CD14-positive monocyte (primary cell): ENCODE measurements at regions not wholly inside any gene's neighbourhood (a gene's known extent, or its start where the extent isn't known, plus 50 kb on each side); places are given as distances from the start of the nearest gene placed in this dataset.

Experiments
- DNase-seq, 3 donors: peaks; one replicate each; pipeline ENCODE4 v3.0.0-alpha.2; 2011 to 2022
- H2AFZ ChIP-seq: 2 replicates; pipeline ENCODE4 v1.6.0; 2012; ENCODE audit warnings: mild to moderate bottlenecking, low read depth, low read length, inconsistent platforms; ENCODE audit not compliant: insufficient read depth, poor library complexity, severe bottlenecking
- H3K27ac ChIP-seq, 2 donors: 1 replicate in 1 of 2; 2 replicates in 1 of 2; pipeline ENCODE4 v1.5.1; 2012 to 2013; ENCODE audit warnings: low read length in 2 of 2, control low read depth in 1 of 2, inconsistent platforms in 1 of 2, low read depth in 1 of 2, mild to moderate bottlenecking in 1 of 2
- H3K27me3 ChIP-seq, 2 donors: one replicate each; pipeline versions ENCODE4 v1.6.0 to v1.6.1; 2011 to 2013; ENCODE audit warnings: low read length in 2 of 2; ENCODE audit not compliant: control insufficient read depth in 2 of 2, insufficient read depth in 2 of 2
- H3K36me3 ChIP-seq, 2 donors: replicated peaks in 1 of 2; 1 replicate in 1 of 2; 2 replicates in 1 of 2; pipeline versions ENCODE4 v1.5.1 to v1.6.1; 2012 to 2013; ENCODE audit warnings: low read length in 2 of 2, control low read depth in 1 of 2, inconsistent platforms in 1 of 2, mild to moderate bottlenecking in 1 of 2; ENCODE audit not compliant: insufficient read depth in 2 of 2, control insufficient read depth in 1 of 2
- H3K4me1 ChIP-seq, 2 donors: 1 replicate in 1 of 2; 2 replicates in 1 of 2; pipeline versions ENCODE4 v1.5.1 to v1.6.1; 2012 to 2013; ENCODE audit warnings: low read length in 2 of 2, control low read depth in 1 of 2, inconsistent platforms in 1 of 2, mild to moderate bottlenecking in 1 of 2, moderate library complexity in 1 of 2; ENCODE audit not compliant: insufficient read depth in 2 of 2, control insufficient read depth in 1 of 2
- H3K4me2 ChIP-seq: replicated peaks from 2 replicates; pipeline ENCODE3; 2012; ENCODE audit warnings: low read length, moderate library complexity, mild to moderate bottlenecking; ENCODE audit not compliant: poor library complexity, severe bottlenecking; ENCODE audit errors: extremely low read depth
- H3K4me3 ChIP-seq, 3 experiments: fragments of 200-600 bp in 1 of 3; sonication (generic) in 1 of 3; replicated peaks in 1 of 3; 1 replicate in 2 of 3; 2 replicates in 1 of 3; pipeline ENCODE4 v1.5.1; 2011 to 2013; ENCODE audit warnings: low read length in 3 of 3, mild to moderate bottlenecking in 3 of 3, control low read depth in 2 of 3, low read depth in 2 of 3, inconsistent platforms in 1 of 3, moderate library complexity in 1 of 3
- H3K79me2 ChIP-seq: 2 replicates; pipeline ENCODE4 v1.6.0; 2012; ENCODE audit warnings: mild to moderate bottlenecking, control low read depth, inconsistent platforms, low read length, moderate library complexity; ENCODE audit not compliant: insufficient read depth
- H3K9ac ChIP-seq: 2 replicates; pipeline ENCODE4 v1.6.0; 2017; ENCODE audit warnings: low read length, mild to moderate bottlenecking; ENCODE audit not compliant: insufficient read depth, poor library complexity, severe bottlenecking
- H3K9me3 ChIP-seq, 2 donors: replicated peaks in 1 of 2; 1 replicate in 1 of 2; 2 replicates in 1 of 2; pipeline versions ENCODE4 v1.5.1 to v1.6.1; 2012 to 2013; ENCODE audit warnings: low read length in 2 of 2, control low read depth in 1 of 2; ENCODE audit not compliant: control insufficient read depth in 1 of 2, insufficient read depth in 1 of 2
- H4K20me1 ChIP-seq: 2 replicates; pipeline ENCODE4 v1.6.0; 2012; ENCODE audit warnings: mild to moderate bottlenecking, low read length, control low read depth, moderate library complexity; ENCODE audit not compliant: insufficient read depth
- H3K27ac Mint-ChIP-seq, 7 donors: one replicate each; pipeline ENCODE4 v1.8.0; 2020; ENCODE audit warnings: mild to moderate bottlenecking in 7 of 7, mixed read lengths in 7 of 7, moderate library complexity in 6 of 7, inconsistent platforms in 2 of 7
- H3K27me3 Mint-ChIP-seq, 3 donors: one replicate each; pipeline ENCODE4 v1.8.0; 2021 to 2022; ENCODE audit warnings: low read depth in 3 of 3, mild to moderate bottlenecking in 3 of 3, mixed read lengths in 3 of 3, moderate library complexity in 3 of 3, inconsistent platforms in 1 of 3
- H3K36me3 Mint-ChIP-seq, 2 donors: one replicate each; pipeline ENCODE4 v1.8.0; 2020; ENCODE audit warnings: mixed read lengths in 2 of 2, inconsistent platforms in 1 of 2, mild to moderate bottlenecking in 1 of 2
- H3K4me1 Mint-ChIP-seq: one replicate; pipeline ENCODE4 v1.8.0; 2020; ENCODE audit warnings: mild to moderate bottlenecking, mixed read lengths
- H3K4me3 Mint-ChIP-seq, 2 donors: one replicate each; pipeline ENCODE4 v1.8.0; 2020; ENCODE audit warnings: mild to moderate bottlenecking in 2 of 2, mixed read lengths in 2 of 2, moderate library complexity in 1 of 2
- H3K9me3 Mint-ChIP-seq, 7 donors: one replicate each; pipeline ENCODE4 v1.8.0; 2020 to 2022; ENCODE audit warnings: mixed read lengths in 7 of 7, mild to moderate bottlenecking in 6 of 7, moderate library complexity in 6 of 7, inconsistent platforms in 2 of 7
- WGBS: methylation state at CpG from one replicate; pipeline ENCODE4 v1.1.5; 2013; ENCODE audit warnings: missing lambda C conversion rate; ENCODE audit not compliant: insufficient coverage; 5-methylcytosine and 5-hydroxymethylcytosine counted together
- intact Hi-C, 2 donors: fragments of 100-400 bp; cut with micrococcal nuclease; formaldehyde crosslinking; loops; one replicate each; pipeline versions ENCODE4 v1.15.0 to v1.15.1; 2023
- TF ChIP-seq, protein P1 (sequence below): fragments of 200-600 bp; IDR thresholded peaks from one replicate; pipeline ENCODE4 v1.8.0; 2022; ENCODE audit warnings: antibody characterized with exemption, mild to moderate bottlenecking

DNA sequence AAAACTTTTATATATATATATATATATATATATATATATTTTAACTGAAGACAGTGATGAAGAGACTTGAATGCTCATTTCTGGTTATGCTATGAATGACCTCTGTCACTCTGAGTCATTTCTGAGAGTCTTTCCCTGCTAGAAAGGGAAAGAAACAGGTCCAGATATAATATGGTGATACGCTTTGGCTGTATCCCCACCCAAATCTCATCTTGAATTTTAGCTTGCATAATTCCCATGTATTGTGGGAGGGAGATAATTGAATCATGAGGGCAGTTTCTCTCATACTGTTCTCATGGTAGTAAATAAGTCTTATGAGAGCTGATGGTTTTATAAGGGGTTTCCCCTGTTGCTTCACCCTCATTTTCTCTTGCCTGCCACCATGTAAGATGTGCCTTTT is 254.1 kb upstream of the IGFBP7 start:
- no peaks in the 10 kb centered on the region for H3K79me2 ChIP-seq
- no peaks in the 10 kb centered on the region for H3K36me3 Mint-ChIP-seq

GRCh38 chr4:57363346-57363745 is 253.2 kb upstream of the IGFBP7 start:
- intact Hi-C loops, result no loop called here
- TF ChIP-seq, protein P1, sequence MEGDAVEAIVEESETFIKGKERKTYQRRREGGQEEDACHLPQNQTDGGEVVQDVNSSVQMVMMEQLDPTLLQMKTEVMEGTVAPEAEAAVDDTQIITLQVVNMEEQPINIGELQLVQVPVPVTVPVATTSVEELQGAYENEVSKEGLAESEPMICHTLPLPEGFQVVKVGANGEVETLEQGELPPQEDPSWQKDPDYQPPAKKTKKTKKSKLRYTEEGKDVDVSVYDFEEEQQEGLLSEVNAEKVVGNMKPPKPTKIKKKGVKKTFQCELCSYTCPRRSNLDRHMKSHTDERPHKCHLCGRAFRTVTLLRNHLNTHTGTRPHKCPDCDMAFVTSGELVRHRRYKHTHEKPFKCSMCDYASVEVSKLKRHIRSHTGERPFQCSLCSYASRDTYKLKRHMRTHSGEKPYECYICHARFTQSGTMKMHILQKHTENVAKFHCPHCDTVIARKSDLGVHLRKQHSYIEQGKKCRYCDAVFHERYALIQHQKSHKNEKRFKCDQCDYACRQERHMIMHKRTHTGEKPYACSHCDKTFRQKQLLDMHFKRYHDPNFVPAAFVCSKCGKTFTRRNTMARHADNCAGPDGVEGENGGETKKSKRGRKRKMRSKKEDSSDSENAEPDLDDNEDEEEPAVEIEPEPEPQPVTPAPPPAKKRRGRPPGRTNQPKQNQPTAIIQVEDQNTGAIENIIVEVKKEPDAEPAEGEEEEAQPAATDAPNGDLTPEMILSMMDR, result no peak

More for the DNA sequence above, 254.1 kb upstream of the IGFBP7 start:
- Histone ChIP-seq H3K27me3 (no peaks in the 10 kb centered on the region), H3K9me3 (no peaks in the 10 kb centered on the region), H3K4me3 (no peak overlapping the region), H3K4me2 (no peak overlapping the region), H4K20me1 (no peaks in the 10 kb centered on the region), H3K36me3 (no peaks in the 10 kb centered on the region), H3K4me1 (no peaks in the 10 kb centered on the region), H3K27ac (no peak overlapping the region), H3K9ac (no peak overlapping the region), H2AFZ (no peak overlapping the region)
- Mint-ChIP-seq H3K4me1 (no peaks in the 10 kb centered on the region), H3K9me3 (peaks cover 0 to 4% (median 2%) of the 10 kb centered on the region in 7 donors), H3K27me3 (peaks cover 0 to 2% (median 0%) of the 10 kb centered on the region in 3 donors), H3K4me3 (no peak overlapping the region), H3K27ac (no peak overlapping the region)
- TF ChIP-seq, protein P1, result no peak
- no peak for DNase-seq
- intact Hi-C loops, result no loop called here
- WGBS, result no CpG with 5 or more reads among the region's 1 CpG

More at GRCh38 chr4:57363346-57363745, 253.2 kb upstream of the IGFBP7 start:
- no peaks in the 10 kb centered on the region for H3K79me2 ChIP-seq
- Mint-ChIP-seq H3K36me3 (no peaks in the 10 kb centered on the region), H3K4me3 (no peak overlapping the region), H3K27me3 (peaks cover 0 to 2% (median 0%) of the 10 kb centered on the region in 3 donors), H3K27ac (no peak overlapping the region), H3K4me1 (no peaks in the 10 kb centered on the region), H3K9me3 (peaks cover 0 to 6% (median 0%) of the 10 kb centered on the region in 7 donors)
- no peaks in the 10 kb centered on the region for H3K4me1 ChIP-seq
- H3K4me2 ChIP-seq, result no peak overlapping the region
- WGBS, result no CpG with 5 or more reads among the region's 1 CpG
- H3K27me3 ChIP-seq, result no peaks in the 10 kb centered on the region
- H3K9me3 ChIP-seq, result no peaks in the 10 kb centered on the region
- H3K9ac ChIP-seq, result no peak overlapping the region
- H3K4me3 ChIP-seq, result no peak overlapping the region
- no peak overlapping the region for H2AFZ ChIP-seq
- H3K27ac ChIP-seq, result no peak overlapping the region
- H3K36me3 ChIP-seq, result no peaks in the 10 kb centered on the region
- no peaks in the 10 kb centered on the region for H4K20me1 ChIP-seq
- no peak for DNase-seq
